HEK293 (cell line): ENCODE measurements at regions not wholly inside any gene's neighbourhood (a gene's known extent, or its start where the extent isn't known, plus 50 kb on each side); places are given as distances from the start of the nearest gene placed in this dataset.

Source experiments
- CTCF ChIA-PET: fragments of 350-600 bp; formaldehyde crosslinking; extraction: SDS; loops from one replicate; lab custom pipeline; 2021; ENCODE audit warnings: antibody characterized with exemption; lab: Yijun Ruan, JAX
- POLR2A ChIA-PET: fragments of 300-600 bp; formaldehyde crosslinking; extraction: SDS; loops from one replicate; lab custom pipeline; 2020; ENCODE audit warnings: antibody characterized with exemption, inconsistent platforms; lab: Yijun Ruan, JAX
- H3K27ac ChIP-seq: fragments of 200-500 bp; sonication (Bioruptor generic); 2 replicates; pipeline ENCODE4 v1.5.1; 2014; ENCODE audit warnings: low read depth, low read length, control low read depth, inconsistent platforms; ENCODE audit errors: extremely low read depth
- H3K36me3 ChIP-seq, 2 experiments: fragments of 200-500 bp in 1 of 2; sonication (Bioruptor generic) in 1 of 2; 1 replicate in 1 of 2; 2 replicates in 1 of 2; pipeline ENCODE4 v1.5.1; 2014 to 2017; ENCODE audit warnings: inconsistent platforms in 2 of 2, low read length in 2 of 2; ENCODE audit not compliant: control insufficient read depth in 2 of 2, insufficient read depth in 1 of 2
- H3K4me1 ChIP-seq: fragments of 200-500 bp; sonication (Bioruptor generic); 2 replicates; pipeline ENCODE4 v1.5.1; 2014; ENCODE audit warnings: mild to moderate bottlenecking, low read length, inconsistent platforms; ENCODE audit not compliant: control insufficient read depth, insufficient read depth
- H3K4me3 ChIP-seq: 2 replicates; pipeline ENCODE4 v1.5.1; 2011; ENCODE audit warnings: low read depth, mild to moderate bottlenecking, control low read depth, low read length, moderate library complexity
- H3K9me3 ChIP-seq: fragments of 200-500 bp; sonication (Bioruptor generic); 2 replicates; pipeline ENCODE4 v1.5.1; 2014; ENCODE audit warnings: low read depth, low read length, inconsistent platforms; ENCODE audit not compliant: control insufficient read depth, insufficient read depth
- HOXD13 ChIP-seq: sonication (generic); formaldehyde crosslinking; IDR thresholded peaks from 2 replicates; pipeline ENCODE4 v1.8.0; 2022; ENCODE audit warnings: missing genetic modification reagents, borderline replicate concordance
- PRDM2 ChIP-seq: fragments of 450-650 bp; formaldehyde crosslinking; IDR thresholded peaks from 2 replicates; pipeline ENCODE4 v1.5.1; 2016; ENCODE audit warnings: missing biosample characterization, missing genetic modification characterization, borderline replicate concordance
- TCF7L2 ChIP-seq: IDR thresholded peaks from 2 replicates; pipeline ENCODE4 v1.6.1; 2011; ENCODE audit warnings: low read depth, mild to moderate bottlenecking, inconsistent platforms, low read length, moderate library complexity, borderline replicate concordance
- ZBTB44 ChIP-seq: fragments of 450-650 bp; IDR thresholded peaks from 2 replicates; pipeline ENCODE4 v1.5.1; 2018; ENCODE audit warnings: missing biosample characterization, mild to moderate bottlenecking, missing genetic modification characterization
- ZBTB8A ChIP-seq: fragments of 450-650 bp; formaldehyde crosslinking; IDR thresholded peaks from 2 replicates; pipeline ENCODE4 v1.5.1; 2016; ENCODE audit warnings: missing biosample characterization, missing genetic modification characterization
- ZNF16 ChIP-seq: fragments of 450-650 bp; formaldehyde crosslinking; IDR thresholded peaks from 2 replicates; pipeline ENCODE4 v1.5.1; 2016; ENCODE audit warnings: low read depth, missing biosample characterization, missing genetic modification characterization
- ZNF214 ChIP-seq: fragments of 450-650 bp; formaldehyde crosslinking; IDR thresholded peaks from 2 replicates; pipeline ENCODE4 v1.5.1; 2017; ENCODE audit warnings: missing biosample characterization, mild to moderate bottlenecking, missing genetic modification characterization, borderline replicate concordance
- ZNF350 ChIP-seq: fragments of 450-650 bp; formaldehyde crosslinking; IDR thresholded peaks from 2 replicates; pipeline ENCODE4 v1.5.0; 2017; ENCODE audit warnings: missing biosample characterization, mild to moderate bottlenecking, missing genetic modification characterization
- ZNF404 ChIP-seq: fragments of 450-650 bp; formaldehyde crosslinking; IDR thresholded peaks from 2 replicates; pipeline ENCODE4 v1.5.1; 2017; ENCODE audit warnings: missing biosample characterization, missing genetic modification characterization
- ZNF416 ChIP-seq: fragments of 450-650 bp; formaldehyde crosslinking; IDR thresholded peaks from 2 replicates; pipeline ENCODE4 v1.5.1; 2016; ENCODE audit warnings: missing biosample characterization, missing genetic modification characterization
- ZNF561 ChIP-seq: fragments of 450-650 bp; IDR thresholded peaks from 2 replicates; pipeline ENCODE4 v1.5.1; 2018; ENCODE audit warnings: missing biosample characterization, missing genetic modification characterization, borderline replicate concordance
- ZNF580 ChIP-seq: fragments of 450-650 bp; formaldehyde crosslinking; IDR thresholded peaks from 2 replicates; pipeline ENCODE4 v1.5.1; 2016; ENCODE audit warnings: missing biosample characterization, missing genetic modification characterization
- ZNF610 ChIP-seq: fragments of 450-650 bp; formaldehyde crosslinking; IDR thresholded peaks from 2 replicates; pipeline ENCODE4 v1.5.1; 2016; ENCODE audit warnings: missing biosample characterization, missing genetic modification characterization, borderline replicate concordance
- ZNF629 ChIP-seq: fragments of 450-650 bp; formaldehyde crosslinking; IDR thresholded peaks from 2 replicates; pipeline ENCODE4 v1.5.1; 2017; ENCODE audit warnings: missing biosample characterization, missing genetic modification characterization
- ZNF654 ChIP-seq: fragments of 450-650 bp; formaldehyde crosslinking; IDR thresholded peaks from 2 replicates; pipeline ENCODE4 v1.5.1; 2016; ENCODE audit warnings: low read depth, missing biosample characterization, missing genetic modification characterization
- ZNF670 ChIP-seq: fragments of 450-650 bp; formaldehyde crosslinking; IDR thresholded peaks from 2 replicates; pipeline ENCODE4 v1.5.1; 2016; ENCODE audit warnings: missing biosample characterization, missing genetic modification characterization, low read depth
- ZNF791 ChIP-seq: fragments of 450-650 bp; formaldehyde crosslinking; IDR thresholded peaks from 2 replicates; pipeline ENCODE4 v1.5.1; 2016; ENCODE audit warnings: missing biosample characterization, missing genetic modification characterization
- TF ChIP-seq, protein P1 (sequence below): fragments of 450-650 bp; formaldehyde crosslinking; IDR thresholded peaks from 2 replicates; pipeline ENCODE4 v1.5.1; 2016; ENCODE audit warnings: missing biosample characterization, missing genetic modification characterization
- TF ChIP-seq, protein P2 (sequence below): fragments of 450-650 bp; formaldehyde crosslinking; IDR thresholded peaks from 2 replicates; pipeline ENCODE4 v1.5.1; 2017; ENCODE audit warnings: missing biosample characterization, missing genetic modification characterization
- TF ChIP-seq, protein P3 (sequence below): IDR thresholded peaks from 2 replicates; pipeline ENCODE4 v1.6.1; 2011; ENCODE audit warnings: mild to moderate bottlenecking, low read depth, low read length, borderline replicate concordance

DNA sequence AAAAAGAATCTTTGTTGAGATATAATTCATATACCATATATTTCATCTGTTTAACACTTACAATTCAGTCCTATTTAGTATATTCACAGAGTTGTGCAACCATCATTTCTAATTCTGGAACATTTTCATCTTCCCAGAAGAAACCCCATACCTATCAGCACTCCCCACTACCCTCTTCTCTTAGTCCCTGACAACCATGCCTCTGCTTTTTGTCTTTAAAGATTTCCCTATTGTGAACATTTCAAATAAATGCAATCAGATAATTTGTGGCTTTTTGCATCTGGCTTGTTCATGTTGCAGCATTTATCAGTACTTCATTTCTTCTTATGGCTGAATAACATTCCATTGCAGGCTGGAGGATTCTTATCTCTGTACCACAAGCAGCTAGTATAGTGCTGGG is 305.9 kb upstream of the MEX3C start:
- ChIA-PET POLR2A (no interaction called here), CTCF (interaction anchor here (0.7 kb wide), 1 partner anchor 138 kb away, joined by 3 read pairs; no protein-coding TSS in a partner anchor)
- H3K4me1 ChIP-seq = no peaks in the 10 kb centered on the region
- TF ChIP-seq ZNF654 (tag by site-specific recombination) = no peak
- TF ChIP-seq ZNF629 (tag by site-specific recombination) = no peak
- TF ChIP-seq ZNF561 (tag by site-specific recombination) = no peak
- no peak for TF ChIP-seq ZNF610 (tag by site-specific recombination)
- TF ChIP-seq ZNF214 (tag by site-specific recombination) = no peak
- TF ChIP-seq, protein P1, sequence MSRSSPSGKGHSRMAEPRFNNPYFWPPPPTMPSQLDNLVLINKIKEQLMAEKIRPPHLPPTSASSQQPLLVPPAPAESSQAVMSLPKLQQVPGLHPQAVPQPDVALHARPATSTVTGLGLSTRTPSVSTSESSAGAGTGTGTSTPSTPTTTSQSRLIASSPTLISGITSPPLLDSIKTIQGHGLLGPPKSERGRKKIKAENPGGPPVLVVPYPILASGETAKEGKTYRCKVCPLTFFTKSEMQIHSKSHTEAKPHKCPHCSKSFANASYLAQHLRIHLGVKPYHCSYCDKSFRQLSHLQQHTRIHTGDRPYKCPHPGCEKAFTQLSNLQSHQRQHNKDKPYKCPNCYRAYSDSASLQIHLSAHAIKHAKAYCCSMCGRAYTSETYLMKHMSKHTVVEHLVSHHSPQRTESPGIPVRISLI (tag by site-specific recombination) = no peak
- TF ChIP-seq HOXD13 (CRISPR knock-in tag) = no peak
- no peak for TF ChIP-seq ZNF416 (tag by site-specific recombination)
- TF ChIP-seq ZNF580 = no peak
- no peak for TF ChIP-seq TCF7L2
- no peak for TF ChIP-seq ZNF670
- no peak for TF ChIP-seq ZNF16 (tag by site-specific recombination)
- no peak for TF ChIP-seq ZNF350 (tag by site-specific recombination)
- TF ChIP-seq, protein P2, sequence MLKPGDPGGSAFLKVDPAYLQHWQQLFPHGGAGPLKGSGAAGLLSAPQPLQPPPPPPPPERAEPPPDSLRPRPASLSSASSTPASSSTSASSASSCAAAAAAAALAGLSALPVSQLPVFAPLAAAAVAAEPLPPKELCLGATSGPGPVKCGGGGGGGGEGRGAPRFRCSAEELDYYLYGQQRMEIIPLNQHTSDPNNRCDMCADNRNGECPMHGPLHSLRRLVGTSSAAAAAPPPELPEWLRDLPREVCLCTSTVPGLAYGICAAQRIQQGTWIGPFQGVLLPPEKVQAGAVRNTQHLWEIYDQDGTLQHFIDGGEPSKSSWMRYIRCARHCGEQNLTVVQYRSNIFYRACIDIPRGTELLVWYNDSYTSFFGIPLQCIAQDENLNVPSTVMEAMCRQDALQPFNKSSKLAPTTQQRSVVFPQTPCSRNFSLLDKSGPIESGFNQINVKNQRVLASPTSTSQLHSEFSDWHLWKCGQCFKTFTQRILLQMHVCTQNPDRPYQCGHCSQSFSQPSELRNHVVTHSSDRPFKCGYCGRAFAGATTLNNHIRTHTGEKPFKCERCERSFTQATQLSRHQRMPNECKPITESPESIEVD (tag by site-specific recombination) = no peak
- no peak for TF ChIP-seq ZBTB8A (tag by site-specific recombination)
- TF ChIP-seq PRDM2 = no peak
- TF ChIP-seq ZNF791 = no peak
- TF ChIP-seq ZNF404 (tag by site-specific recombination) = no peak
- TF ChIP-seq ZBTB44 (tag by site-specific recombination) = no peak
- TF ChIP-seq, protein P3, sequence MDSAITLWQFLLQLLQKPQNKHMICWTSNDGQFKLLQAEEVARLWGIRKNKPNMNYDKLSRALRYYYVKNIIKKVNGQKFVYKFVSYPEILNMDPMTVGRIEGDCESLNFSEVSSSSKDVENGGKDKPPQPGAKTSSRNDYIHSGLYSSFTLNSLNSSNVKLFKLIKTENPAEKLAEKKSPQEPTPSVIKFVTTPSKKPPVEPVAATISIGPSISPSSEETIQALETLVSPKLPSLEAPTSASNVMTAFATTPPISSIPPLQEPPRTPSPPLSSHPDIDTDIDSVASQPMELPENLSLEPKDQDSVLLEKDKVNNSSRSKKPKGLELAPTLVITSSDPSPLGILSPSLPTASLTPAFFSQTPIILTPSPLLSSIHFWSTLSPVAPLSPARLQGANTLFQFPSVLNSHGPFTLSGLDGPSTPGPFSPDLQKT = no peak
- no peak overlapping the region for H3K4me3 ChIP-seq
- no peaks in the 10 kb centered on the region for H3K36me3 ChIP-seq
- no peak overlapping the region for H3K27ac ChIP-seq
- no peaks in the 10 kb centered on the region for H3K9me3 ChIP-seq
